NOMO-1 treated with DMSO at 0.1 percent for 48 hours (cell line): ENCODE measurements at regions not wholly inside any gene's neighbourhood (a gene's known extent, or its start where the extent isn't known, plus 50 kb on each side); places are given as distances from the start of the nearest gene placed in this dataset.
"Not testable (repeated sequence)": the region's sequence is repeated elsewhere in the genome, so short reads cannot be mapped to it uniquely, and the experiment has no call there.

Experiments
- DNase-seq: peaks from one replicate; lab custom pipeline; 2025; ENCODE audit not compliant: unreplicated experiment; lab: John Stamatoyannopoulos, UW

DNA sequence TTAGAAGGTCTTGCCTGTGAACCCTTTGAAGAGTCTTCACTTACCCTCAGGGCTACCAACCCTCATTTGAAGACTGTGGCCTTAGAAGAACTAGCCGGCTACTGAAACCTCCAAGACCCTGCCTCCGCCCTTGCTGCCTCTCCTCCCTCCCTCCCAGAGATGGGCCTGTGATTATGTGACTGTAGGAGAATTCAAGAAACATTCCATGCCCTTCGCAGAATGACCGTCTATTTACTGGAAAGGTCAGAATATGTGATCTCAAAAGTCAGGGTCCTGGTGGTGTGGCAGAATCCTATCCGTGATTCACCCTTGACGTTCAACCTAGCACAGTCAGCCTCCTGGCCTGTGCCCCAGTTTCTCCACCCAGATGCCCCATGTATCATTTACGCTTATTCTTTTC lies 109.6 kb downstream of the CTNND1 start:
- no peak for DNase-seq

DNA sequence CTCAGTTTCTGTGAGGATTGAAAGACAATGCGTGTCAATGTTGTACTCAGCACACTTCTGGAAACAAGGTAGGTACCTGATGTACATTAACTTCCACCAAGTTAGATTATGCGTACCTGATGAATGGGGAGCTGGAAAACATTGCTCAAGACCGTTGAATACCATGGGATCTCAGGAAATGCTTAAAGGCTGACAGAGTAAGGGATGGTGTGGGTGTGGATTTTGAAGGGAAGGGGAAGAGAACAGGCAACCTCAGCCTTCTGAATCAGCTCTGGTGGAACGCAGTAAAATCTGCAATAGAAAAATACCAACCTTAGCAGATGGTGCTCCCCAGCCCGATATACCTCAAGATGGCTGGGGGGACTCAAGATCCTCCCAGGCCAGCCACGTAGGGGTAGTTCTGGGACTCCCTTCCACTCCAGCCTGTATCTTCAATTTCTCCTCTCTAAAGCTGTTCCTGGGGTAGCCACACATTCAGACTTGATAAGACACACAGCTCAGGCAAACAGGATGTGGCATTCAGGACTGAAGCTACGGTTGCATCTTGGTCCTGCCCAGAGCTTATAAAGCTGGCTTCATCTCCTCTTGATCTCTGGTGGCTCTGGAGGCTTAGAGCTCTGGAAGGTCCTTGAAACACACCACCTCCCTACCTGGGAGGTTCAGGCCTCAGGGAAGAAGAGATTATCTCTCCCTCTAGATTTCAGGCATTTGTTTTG lies 111.8 kb downstream of the CTNND1 start:
- no peak for DNase-seq

GRCh38 chr11:57874981-57875380 lies 113.4 kb downstream of the CTNND1 start:
- DNase-seq = no peak

DNA sequence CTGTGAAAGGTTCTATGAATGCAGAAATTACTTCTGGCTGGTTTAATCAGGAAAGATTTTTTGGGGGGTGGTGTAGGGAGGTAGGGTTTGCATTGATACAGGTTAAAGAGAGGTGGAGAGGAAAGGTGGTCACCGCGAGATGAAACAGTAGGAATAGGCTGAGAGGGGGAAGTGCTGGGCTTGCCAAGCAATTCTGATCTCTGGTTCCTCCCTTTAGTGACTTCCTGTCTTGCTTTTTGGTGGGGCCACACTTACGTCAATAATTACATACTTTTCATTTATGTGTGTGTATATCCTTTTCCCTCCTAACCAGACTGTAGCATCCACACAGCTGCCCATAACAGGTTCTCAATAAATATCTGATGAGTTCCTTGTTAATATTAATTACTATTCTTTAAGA lies 120.0 kb downstream of the CTNND1 start:
- peak; percentile 33 for DNase-seq

DNA sequence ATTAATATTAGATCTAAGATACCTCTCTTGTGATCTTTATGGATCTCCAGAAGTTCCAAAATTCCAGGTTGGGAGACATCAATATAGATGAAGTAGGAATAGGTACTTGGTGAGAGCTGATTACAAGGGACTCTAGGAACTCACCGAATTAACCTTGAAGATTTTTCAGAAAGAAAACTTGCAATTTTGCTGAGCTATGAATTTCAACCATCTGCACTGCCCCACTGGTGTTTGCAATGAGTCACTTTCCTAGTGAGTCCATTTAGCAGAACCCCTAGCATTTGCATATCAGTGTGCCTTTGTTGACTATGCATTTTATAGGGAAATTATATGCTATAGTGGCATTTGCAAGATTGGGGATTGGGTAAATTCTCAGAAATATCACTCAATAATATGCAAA lies 122.0 kb downstream of the CTNND1 start:
- no peak for DNase-seq

GRCh38 chr11:57885298-57886050 lies 123.9 kb downstream of the CTNND1 start:
- DNase-seq = no peak

GRCh38 chr11:57888386-57888785 lies 126.8 kb downstream of the CTNND1 start:
- no peak for DNase-seq

DNA sequence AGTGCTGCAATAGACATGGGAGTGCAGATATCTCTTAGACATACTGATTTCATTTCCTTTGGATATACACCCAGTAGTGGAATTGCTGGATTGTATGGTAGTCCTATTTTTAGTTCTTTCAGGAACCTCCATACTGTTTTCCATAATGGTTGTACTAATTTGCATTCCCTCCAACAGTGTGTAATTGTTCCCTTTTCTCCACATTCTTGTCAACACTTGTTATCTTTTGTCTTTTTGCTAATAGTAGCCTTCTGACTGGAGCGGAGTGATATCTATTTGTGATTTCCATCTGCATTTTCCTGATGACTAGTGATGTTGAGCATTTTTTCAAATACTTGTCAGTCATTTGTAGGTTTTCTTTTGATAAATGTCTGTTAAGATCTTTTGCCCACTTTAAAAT lies 128.9 kb downstream of the CTNND1 start:
- no peak for DNase-seq

DNA sequence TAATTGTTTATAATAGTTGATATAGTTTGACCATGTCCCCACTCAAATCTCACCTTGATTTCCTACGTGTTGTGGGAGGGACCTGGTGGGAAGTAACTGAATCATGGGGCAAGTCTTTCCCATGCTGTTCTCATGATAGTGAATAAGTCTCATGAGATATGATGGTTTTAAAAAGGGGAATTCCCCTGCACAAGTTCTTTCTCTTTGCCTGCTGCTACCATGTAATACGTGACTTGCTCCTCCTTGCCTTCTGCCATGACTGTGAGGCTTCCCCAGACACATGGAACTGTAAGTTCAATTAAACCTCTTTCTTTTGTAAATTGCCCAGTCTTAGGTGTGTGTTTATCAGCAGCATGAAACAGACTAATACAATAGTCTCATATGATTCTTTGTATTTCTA lies 130.5 kb upstream of the OR9Q1 start:
- not testable (repeated sequence) for DNase-seq

DNA sequence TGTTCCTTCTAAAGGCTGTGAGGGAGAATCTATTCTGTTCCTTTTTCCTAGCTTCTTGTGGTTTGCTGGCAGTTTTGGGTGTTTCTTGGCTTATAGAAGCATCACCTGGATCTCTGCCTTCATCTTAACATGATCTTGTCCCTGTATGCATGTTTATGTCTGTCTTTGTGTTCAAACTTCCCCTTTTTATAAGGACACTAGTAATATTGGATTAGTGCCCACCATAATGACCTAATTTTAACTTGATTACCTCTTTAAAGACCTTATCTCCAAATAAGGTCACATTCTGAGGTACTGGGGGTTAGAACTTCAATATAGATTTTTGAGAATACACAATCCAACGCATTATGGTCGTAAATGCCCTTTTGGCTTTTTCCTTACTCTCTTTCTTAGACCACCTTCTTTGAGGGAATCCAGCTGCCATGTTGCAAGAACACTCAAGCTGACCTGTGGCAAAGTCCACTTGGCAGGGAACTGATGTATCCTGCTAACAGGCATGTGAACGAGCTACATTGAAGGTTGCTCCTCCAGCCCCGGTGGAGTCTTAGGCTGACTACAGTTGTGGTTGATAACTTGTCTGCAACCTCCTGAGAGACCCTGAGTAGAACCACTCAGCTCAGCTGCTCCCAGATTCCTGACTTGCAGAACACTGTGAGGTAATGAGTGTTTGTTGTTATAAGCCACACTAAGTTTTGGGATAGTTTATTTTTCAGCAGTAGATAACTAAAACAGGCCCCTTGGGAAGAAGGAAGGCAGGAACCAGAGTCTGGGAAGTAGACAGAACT lies 127.1 kb upstream of the OR9Q1 start:
- DNase-seq = no peak

DNA sequence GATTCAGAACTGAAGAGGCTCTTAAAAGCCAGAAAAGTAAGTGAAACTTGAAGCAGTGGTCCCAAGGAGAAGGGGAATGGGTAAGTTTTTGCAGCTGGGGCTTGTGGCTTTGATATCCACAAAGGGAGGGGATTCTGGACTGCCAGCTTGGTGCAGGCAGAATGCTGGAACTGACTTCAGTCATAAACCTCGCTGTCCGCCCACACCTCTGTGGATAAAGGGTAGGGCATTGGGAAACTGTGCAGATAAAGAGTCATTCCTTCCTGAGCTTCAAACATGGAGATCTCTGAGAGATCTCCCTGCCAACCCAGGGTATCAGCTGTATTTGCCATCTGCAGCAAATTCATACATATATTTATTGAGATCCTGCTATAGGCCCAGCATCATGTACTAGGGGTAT lies 124.3 kb upstream of the OR9Q1 start:
- DNase-seq = no peak

DNA sequence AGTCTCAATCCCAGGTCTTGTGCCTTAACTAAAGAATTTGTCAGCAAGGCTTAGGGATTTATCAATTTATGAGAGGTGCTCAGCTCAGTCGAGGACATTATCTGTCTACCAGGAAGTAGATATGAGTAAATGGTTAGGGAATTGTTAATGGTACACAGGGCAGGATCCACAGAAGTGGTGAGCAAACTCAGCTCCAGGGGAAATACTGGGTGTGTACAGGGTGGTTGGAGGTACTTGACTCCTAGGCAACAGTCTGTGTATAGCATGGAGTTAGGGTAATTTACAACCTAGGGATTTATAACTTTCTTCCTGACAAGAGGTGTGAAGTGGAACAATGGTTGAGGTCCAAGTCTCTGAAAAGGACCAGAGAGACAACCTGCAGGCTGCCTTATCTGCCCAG lies 123.4 kb upstream of the OR9Q1 start:
- no peak for DNase-seq

DNA sequence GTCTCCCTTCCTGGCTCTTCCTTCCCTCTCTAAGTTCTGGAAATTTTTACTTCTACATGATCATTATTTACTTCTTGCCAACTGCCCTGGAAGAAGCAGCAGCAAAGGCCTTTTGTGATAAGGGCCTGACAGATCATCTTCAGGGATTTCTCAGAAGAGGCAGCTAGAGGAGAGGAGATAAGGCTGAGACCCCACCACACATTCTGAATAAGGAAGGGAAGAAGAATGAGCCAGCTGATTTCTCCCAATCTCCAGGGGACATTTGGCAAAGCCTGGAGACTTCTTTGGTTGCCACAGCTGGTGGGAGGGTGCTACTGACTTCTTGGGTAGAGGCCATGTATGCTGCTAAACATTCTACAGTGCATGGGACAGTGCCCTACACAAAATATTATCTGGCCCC lies 122.4 kb upstream of the OR9Q1 start:
- no peak for DNase-seq

GRCh38 chr11:57901756-57902155 lies 121.9 kb upstream of the OR9Q1 start:
- DNase-seq = no peak

DNA sequence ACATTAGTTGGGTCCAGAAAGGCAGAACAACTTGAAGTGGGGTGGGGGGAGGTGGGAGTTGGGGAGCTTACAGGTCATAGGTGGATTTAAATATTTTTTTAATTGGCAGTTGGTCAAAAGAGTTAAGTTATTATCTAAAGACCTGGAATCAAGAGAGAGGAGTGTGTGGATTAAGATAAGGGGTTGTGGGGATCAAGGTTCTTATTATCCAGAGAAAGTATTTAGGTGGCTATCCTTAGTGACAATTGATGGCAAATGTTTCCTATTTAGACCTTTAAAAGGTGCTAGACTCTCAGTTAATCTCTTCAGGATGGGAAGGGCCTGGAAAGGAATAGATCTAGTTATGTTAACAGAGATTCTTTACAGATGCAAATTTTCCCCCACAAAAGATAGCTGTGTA lies 120.7 kb upstream of the OR9Q1 start:
- DNase-seq = no peak

DNA sequence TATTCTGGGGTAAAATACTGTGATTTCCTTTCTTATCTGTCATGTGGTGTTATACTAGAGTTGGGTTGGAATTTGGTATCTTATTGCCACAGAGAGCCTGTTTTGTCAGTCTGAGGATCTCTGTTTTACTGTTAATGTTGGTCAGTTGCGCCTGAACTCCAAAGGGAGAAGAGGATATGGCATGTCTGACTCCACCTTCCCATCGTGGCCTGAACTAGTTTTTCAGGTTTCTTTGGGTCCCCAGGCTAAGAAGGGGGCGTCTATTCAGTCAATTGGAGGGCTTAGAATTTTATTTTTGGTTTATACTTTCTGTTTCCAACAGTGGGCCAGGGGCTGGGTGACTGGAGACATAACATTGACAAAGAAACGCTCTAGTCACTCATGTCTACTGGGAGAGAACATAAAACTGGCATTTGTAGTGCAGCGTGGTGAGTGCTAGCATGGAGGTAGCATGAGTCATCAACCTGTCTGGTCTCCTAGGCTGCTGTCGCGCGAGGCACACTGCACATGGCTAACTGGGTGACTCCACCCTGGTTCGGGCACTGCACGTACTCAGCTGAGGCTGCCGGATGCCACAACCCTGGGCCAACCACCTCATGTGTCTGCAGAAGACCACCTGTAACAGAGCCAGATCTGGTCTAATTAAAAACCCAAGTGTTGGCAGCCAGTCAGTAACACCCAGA lies 120.1 kb upstream of the OR9Q1 start:
- no peak for DNase-seq

- DNase-seq = no peak
These were observed 119.3 kb upstream of the OR9Q1 start for GRCh38 chr11:57904376-57904775.

GRCh38 chr11:57905439-57905838 lies 118.2 kb upstream of the OR9Q1 start:
- no peak for DNase-seq

- not testable (repeated sequence) for DNase-seq
These were observed 115.3 kb upstream of the OR9Q1 start for GRCh38 chr11:57908399-57908798.

DNA sequence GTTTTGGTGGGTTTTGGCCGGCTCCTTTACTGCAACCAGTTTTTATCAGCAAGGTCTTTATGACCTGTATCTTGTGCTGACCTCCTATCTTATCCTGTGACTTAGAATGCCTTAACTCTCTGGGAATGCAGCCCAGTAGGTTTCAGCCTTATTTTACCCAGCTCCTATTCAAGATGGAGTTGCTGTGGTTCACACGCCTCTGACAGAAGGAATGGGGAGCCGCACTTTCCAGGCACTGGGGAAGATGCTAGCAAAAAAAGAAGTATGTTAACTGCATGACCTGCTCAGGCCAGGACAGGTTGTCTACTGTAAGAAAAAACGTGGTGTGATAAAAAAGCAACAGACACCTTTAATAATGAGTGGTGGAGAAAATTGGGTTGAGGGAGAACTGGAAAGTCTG lies 112.2 kb upstream of the OR9Q1 start:
- DNase-seq = not testable (repeated sequence)
